Mesothelial cell of epicardium (in vitro differentiated cells): ENCODE measurements at regions not wholly inside any gene's neighbourhood (a gene's known extent, or its start where the extent isn't known, plus 50 kb on each side); places are given as distances from the start of the nearest gene placed in this dataset.
A peak's percentile ranks its signal among the peaks of the same experiment; 100 is the strongest.

Source experiments
- DNase-seq, 2 experiments: peaks; one replicate each; pipeline ENCODE4 v3.0.0; 2021; ENCODE audit warnings: low spot score in 2 of 2; ENCODE audit not compliant: unreplicated experiment in 2 of 2
- H3K27ac Mint-ChIP-seq: 2 replicates; pipeline ENCODE4 v1.8.0; 2021; ENCODE audit warnings: mixed read lengths
- H3K27me3 Mint-ChIP-seq: 2 replicates; pipeline ENCODE4 v1.8.0; 2021; ENCODE audit warnings: low read depth, mixed read lengths
- H3K36me3 Mint-ChIP-seq: 2 replicates; pipeline ENCODE4 v1.8.0; 2021; ENCODE audit warnings: mixed read lengths
- H3K4me1 Mint-ChIP-seq: 2 replicates; pipeline ENCODE4 v1.8.0; 2021; ENCODE audit warnings: mixed read lengths
- H3K4me3 Mint-ChIP-seq: 2 replicates; pipeline ENCODE4 v1.8.0; 2021; ENCODE audit warnings: mild to moderate bottlenecking, moderate library complexity, mixed read lengths
- H3K9me3 Mint-ChIP-seq: 2 replicates; pipeline ENCODE4 v1.8.0; 2021; ENCODE audit warnings: mixed read lengths
- TF ChIP-seq, protein P1 (sequence below): fragments of 200-600 bp; sonication (generic); IDR thresholded peaks from one replicate; pipeline ENCODE4 v1.5.0; 2021; ENCODE audit warnings: antibody characterized with exemption; ENCODE audit not compliant: unreplicated experiment

DNA sequence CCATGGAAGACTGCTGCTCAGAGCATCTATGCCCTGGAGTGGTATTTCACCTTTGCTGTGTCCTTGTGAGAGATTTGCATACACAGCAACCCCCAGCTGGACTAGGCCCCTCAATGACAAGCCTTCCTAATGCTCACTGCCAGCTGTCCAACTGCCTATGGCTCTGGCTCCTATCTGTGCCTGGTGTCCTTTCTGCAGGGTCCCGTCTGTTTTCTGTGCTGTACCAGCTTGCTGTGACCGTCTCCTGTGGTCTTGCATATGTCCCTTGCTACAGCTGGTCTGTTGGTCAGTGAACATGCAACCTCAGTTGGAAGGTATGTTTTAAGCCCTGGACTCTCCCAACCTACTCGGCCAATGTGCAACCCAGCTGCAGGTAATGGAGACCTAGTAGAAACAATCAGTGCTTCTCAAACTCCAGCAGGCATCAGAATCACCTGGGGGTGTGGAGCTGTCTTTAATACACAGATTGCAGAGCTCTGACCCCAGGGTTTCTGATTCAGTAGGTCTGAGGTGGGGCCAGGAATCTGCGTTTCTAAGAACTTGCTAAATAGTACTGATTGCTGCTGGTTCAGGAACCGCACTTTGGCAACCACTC lies 306.4 kb upstream of the ZNF32 start:
- Mint-ChIP-seq H3K36me3 (no peaks in the 10 kb centered on the region), H3K4me1 (no peaks in the 10 kb centered on the region), H3K27me3 (peaks cover 51% of the 10 kb centered on the region), H3K27ac (no peak overlapping the region), H3K9me3 (peaks cover 17% of the 10 kb centered on the region), H3K4me3 (no peak overlapping the region)
- TF ChIP-seq, protein P1, sequence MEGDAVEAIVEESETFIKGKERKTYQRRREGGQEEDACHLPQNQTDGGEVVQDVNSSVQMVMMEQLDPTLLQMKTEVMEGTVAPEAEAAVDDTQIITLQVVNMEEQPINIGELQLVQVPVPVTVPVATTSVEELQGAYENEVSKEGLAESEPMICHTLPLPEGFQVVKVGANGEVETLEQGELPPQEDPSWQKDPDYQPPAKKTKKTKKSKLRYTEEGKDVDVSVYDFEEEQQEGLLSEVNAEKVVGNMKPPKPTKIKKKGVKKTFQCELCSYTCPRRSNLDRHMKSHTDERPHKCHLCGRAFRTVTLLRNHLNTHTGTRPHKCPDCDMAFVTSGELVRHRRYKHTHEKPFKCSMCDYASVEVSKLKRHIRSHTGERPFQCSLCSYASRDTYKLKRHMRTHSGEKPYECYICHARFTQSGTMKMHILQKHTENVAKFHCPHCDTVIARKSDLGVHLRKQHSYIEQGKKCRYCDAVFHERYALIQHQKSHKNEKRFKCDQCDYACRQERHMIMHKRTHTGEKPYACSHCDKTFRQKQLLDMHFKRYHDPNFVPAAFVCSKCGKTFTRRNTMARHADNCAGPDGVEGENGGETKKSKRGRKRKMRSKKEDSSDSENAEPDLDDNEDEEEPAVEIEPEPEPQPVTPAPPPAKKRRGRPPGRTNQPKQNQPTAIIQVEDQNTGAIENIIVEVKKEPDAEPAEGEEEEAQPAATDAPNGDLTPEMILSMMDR = no peak
- DNase-seq = no peak

DNA sequence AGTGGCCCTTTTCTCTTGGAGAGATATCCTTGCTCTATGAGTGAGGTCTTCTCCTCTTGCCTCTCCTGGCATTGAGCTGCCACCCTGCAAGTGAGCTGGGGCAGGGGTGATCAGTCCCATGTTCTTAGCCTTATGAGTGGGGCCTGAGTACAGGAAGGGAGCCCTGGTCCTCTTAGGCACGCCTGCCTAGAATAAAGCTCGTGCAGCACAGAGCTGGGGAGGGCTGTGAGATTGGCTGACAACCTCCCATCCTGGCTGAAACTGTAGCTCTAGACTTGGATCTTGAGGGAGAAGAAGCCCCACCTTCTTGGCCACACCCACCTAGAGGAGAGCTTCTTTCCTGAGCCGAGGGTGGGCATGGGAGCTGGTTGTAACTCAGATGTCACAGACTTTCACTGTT lies 305.0 kb upstream of the ZNF32 start:
- no peak overlapping the region for H3K27ac Mint-ChIP-seq
- no peaks in the 10 kb centered on the region for H3K4me1 Mint-ChIP-seq
- no peak for DNase-seq
- H3K36me3 Mint-ChIP-seq = no peaks in the 10 kb centered on the region
- TF ChIP-seq, protein P1 = no peak
- no peak overlapping the region for H3K4me3 Mint-ChIP-seq
- peaks cover 51% of the 10 kb centered on the region for H3K27me3 Mint-ChIP-seq
- H3K9me3 Mint-ChIP-seq = peaks cover 18% of the 10 kb centered on the region

DNA sequence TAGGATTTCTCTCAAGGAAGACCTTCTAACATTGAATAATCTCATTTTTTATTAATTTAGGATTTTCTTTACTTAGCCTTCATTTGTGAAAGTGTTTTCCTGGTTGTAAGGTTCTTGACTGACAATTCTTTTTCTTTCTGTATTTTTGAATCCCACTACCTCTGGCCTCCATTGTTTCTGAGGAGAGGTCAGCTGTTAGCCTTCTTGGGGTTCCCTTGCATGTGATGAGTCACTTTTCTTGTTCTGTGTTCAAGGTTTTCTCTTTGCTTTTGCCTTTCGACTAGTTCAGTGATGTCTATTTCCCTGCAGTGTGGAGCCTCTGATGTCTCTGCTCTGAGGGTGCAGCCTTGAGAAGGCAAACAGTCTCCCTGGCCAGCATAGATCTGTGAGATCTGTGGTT lies 304.1 kb upstream of the ZNF32 start:
- Mint-ChIP-seq H3K36me3 (no peaks in the 10 kb centered on the region), H3K4me3 (no peak overlapping the region), H3K4me1 (no peaks in the 10 kb centered on the region), H3K9me3 (peaks cover 25% of the 10 kb centered on the region), H3K27ac (no peak overlapping the region), H3K27me3 (peaks cover 45% of the 10 kb centered on the region)
- no peak for DNase-seq
- TF ChIP-seq, protein P1 = no peak

DNA sequence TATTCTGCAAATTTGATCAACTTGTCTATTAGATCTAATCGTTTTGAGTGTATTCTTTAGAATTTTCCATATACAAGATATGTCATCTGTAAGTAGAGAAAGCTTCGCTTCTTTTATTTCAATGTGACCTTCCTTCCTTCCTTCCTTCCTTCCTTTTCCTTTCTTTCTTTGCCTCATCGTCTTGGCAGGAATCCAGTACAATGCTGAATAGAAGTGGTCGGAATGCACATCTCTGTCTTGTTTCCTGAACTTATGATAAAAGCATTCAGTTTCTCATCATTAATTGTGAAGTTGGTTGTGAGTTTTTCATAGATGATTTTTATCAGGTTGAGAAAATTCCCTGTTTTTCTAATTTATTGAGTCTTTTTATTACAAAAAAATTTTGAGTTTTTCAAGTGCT lies 300.7 kb upstream of the ZNF32 start:
- Mint-ChIP-seq H3K27me3 (peaks cover 22% of the 10 kb centered on the region), H3K4me3 (no peak overlapping the region), H3K4me1 (peaks cover 8% of the 10 kb centered on the region), H3K9me3 (peaks cover 34% of the 10 kb centered on the region), H3K36me3 (no peaks in the 10 kb centered on the region), H3K27ac (no peak overlapping the region)
- no peak for DNase-seq
- TF ChIP-seq, protein P1 = no peak

DNA sequence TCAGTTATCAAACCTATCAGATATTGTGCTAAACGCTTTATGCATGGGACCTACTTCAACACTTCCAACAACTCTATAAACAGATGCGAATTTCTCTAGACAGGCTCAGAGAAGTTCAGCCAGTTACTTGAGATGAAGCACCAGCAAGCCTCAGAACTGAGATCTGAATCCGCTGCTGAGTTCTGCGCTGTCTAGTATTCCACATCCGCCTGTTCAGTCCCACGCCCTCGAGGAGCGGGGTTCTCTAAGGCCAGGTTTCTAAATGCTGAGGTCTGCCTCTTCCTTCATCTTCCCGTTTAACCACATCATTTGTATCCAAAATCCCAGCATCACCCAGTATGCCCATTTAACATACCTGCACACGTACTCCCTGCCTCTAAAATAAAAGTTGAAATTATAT lies 297.8 kb upstream of the ZNF32 start:
- peak in 1 of 2 experiments; percentile 9 for DNase-seq
- TF ChIP-seq, protein P1 = no peak
- H3K9me3 Mint-ChIP-seq = peaks cover 26% of the 10 kb centered on the region
- H3K36me3 Mint-ChIP-seq = no peaks in the 10 kb centered on the region
- H3K4me1 Mint-ChIP-seq = peaks cover 32% of the 10 kb centered on the region
- H3K27me3 Mint-ChIP-seq = peaks cover 20% of the 10 kb centered on the region
- no peak overlapping the region for H3K27ac Mint-ChIP-seq
- no peak overlapping the region for H3K4me3 Mint-ChIP-seq

DNA sequence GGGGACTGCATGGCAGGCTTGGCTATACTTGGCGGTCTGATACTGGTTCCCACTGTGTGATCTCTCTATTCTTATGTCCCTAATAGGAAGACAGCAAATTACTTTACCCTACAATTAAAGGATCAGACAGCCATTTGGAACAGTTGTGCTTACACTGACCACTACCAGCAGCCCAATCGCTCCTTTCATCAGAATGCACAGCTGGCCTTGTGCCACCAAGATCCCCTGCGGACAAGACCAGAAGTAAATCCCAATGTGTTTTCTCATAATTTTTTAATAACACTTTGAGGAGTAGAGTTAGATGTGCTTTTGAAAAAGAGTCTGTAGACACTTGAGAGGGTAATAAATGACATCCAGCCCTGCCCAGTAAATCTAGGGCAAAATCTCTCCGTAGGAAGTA lies 297.2 kb upstream of the ZNF32 start:
- H3K27me3 Mint-ChIP-seq = peaks cover 21% of the 10 kb centered on the region
- DNase-seq = peak in 1 of 2 experiments; percentile 20
- no peak overlapping the region for H3K4me3 Mint-ChIP-seq
- H3K36me3 Mint-ChIP-seq = no peaks in the 10 kb centered on the region
- H3K27ac Mint-ChIP-seq = no peak overlapping the region
- TF ChIP-seq, protein P1 = no peak
- H3K9me3 Mint-ChIP-seq = peaks cover 25% of the 10 kb centered on the region
- H3K4me1 Mint-ChIP-seq = peaks cover 33% of the 10 kb centered on the region
